Calu3 (cell line): ENCODE measurements at regions not wholly inside any gene's neighbourhood (a gene's known extent, or its start where the extent isn't known, plus 50 kb on each side); places are given as distances from the start of the nearest gene placed in this dataset.

Experiments used
- BruUV-seq: library from RNA; stranded (reverse); fragments of 400-500 nt; replicated peaks from 2 replicates; lab custom pipeline; 2021; lab: Mats Ljungman, UMichigan
- CTCF ChIA-PET: fragments of 300-600 bp; sonication (Branson Sonifier 250); formaldehyde crosslinking; loops from one replicate; lab custom pipeline; 2022; ENCODE audit warnings: antibody characterized with exemption; lab: Charles Lee
- DNase-seq: peaks from one replicate; pipeline ENCODE4 v3.0.0; 2022
- H3K27ac Mint-ChIP-seq: one replicate; pipeline ENCODE4 v1.8.0; 2022; ENCODE audit warnings: mixed read lengths; ENCODE audit not compliant: unreplicated experiment
- H3K27me3 Mint-ChIP-seq: one replicate; pipeline ENCODE4 v1.8.0; 2022; ENCODE audit warnings: mixed read lengths; ENCODE audit not compliant: unreplicated experiment
- H3K36me3 Mint-ChIP-seq: one replicate; pipeline ENCODE4 v1.8.0; 2022; ENCODE audit warnings: mild to moderate bottlenecking, moderate library complexity, mixed read lengths; ENCODE audit not compliant: insufficient read depth, unreplicated experiment
- H3K4me1 Mint-ChIP-seq: one replicate; pipeline ENCODE4 v1.8.0; 2022; ENCODE audit warnings: mild to moderate bottlenecking, low read depth, mixed read lengths; ENCODE audit not compliant: unreplicated experiment
- H3K4me3 Mint-ChIP-seq: one replicate; pipeline ENCODE4 v1.8.0; 2022; ENCODE audit warnings: mild to moderate bottlenecking, low read depth, moderate library complexity, mixed read lengths; ENCODE audit not compliant: unreplicated experiment
- H3K9me3 Mint-ChIP-seq: one replicate; pipeline ENCODE4 v1.8.0; 2022; ENCODE audit warnings: low read depth, mixed read lengths; ENCODE audit not compliant: unreplicated experiment
- CTCF ChIP-seq: fragments of 200-600 bp; IDR thresholded peaks from one replicate; pipeline ENCODE4 v1.8.0; 2022; ENCODE audit warnings: antibody characterized with exemption; ENCODE audit not compliant: unreplicated experiment
- intact Hi-C: fragments of 100-400 bp; cut with micrococcal nuclease; formaldehyde crosslinking; loops from one replicate; pipeline ENCODE4 v1.10.0; 2022; ENCODE audit not compliant: unreplicated experiment

- Mint-ChIP-seq H3K27ac (no peak overlapping the region), H3K9me3 (peaks cover 2% of the 10 kb centered on the region), H3K27me3 (peaks cover 11% of the 10 kb centered on the region), H3K4me1 (peaks cover 9% of the 10 kb centered on the region), H3K36me3 (peaks cover 5% of the 10 kb centered on the region), H3K4me3 (peak overlapping the region; percentile 37)
- CTCF ChIA-PET, result no interaction called here
- intact Hi-C loops, result no loop called here
- no peak for TF ChIP-seq CTCF
- BruUV-seq, result no TSS peak
- DNase-seq, result no peak
These were observed 144.2 kb upstream of the C14orf180 start for GRCh38 chr14:104435147-104436046.

DNA sequence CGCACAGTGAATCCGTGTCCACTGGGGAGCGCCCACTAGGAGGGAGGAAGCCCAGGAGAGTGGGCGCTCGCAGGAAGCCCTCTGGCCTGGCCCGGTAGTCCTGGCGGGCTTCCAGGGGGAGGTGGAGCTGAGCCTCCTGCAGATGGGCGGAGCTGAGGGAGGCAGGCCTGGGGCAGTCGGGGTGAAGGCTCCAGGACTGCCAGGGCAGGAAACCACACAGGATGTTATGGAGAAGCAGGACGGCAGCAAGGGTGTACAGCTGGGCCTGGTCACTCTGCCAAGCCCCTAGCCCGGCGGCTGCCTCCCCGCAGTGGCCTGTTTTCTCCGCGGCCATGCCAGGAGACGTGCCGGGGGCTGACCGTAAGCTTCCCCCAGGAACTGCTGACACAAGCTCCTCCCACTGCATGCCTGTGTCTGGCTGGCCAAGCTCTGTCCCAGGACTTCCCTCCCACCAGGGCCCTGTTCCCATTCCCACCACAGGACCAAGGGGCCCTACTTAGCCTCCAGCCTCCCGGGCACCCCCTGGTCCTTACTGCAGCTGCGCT is 143.4 kb upstream of the C14orf180 start:
- BruUV-seq, result no TSS peak
- Mint-ChIP-seq H3K27me3 (peaks cover 11% of the 10 kb centered on the region), H3K27ac (no peak overlapping the region), H3K4me1 (peaks cover 9% of the 10 kb centered on the region), H3K9me3 (peaks cover 2% of the 10 kb centered on the region), H3K4me3 (peak overlapping the region; percentile 37), H3K36me3 (peaks cover 5% of the 10 kb centered on the region)
- no peak for TF ChIP-seq CTCF
- peak; percentile 75 for DNase-seq
- CTCF ChIA-PET, result interaction anchor here (0.6 kb wide), 1 partner anchor 514 kb away, joined by 3 read pairs; no protein-coding TSS in a partner anchor
- intact Hi-C loops, result no loop called here

- H3K27me3 Mint-ChIP-seq, result peaks cover 14% of the 10 kb centered on the region
- no TSS peak for BruUV-seq
- no peak overlapping the region for H3K27ac Mint-ChIP-seq
- CTCF ChIA-PET, result interaction anchor here (0.6 to 0.8 kb wide), 2 partner anchors 127 to 515 kb away, joined by 3 to 6 read pairs; no protein-coding TSS in a partner anchor
- intact Hi-C loops, result no loop called here
- peaks cover 5% of the 10 kb centered on the region for H3K36me3 Mint-ChIP-seq
- peaks cover 2% of the 10 kb centered on the region for H3K9me3 Mint-ChIP-seq
- H3K4me3 Mint-ChIP-seq, result peak overlapping the region; percentile 37
- TF ChIP-seq CTCF, result no peak
- peaks cover 9% of the 10 kb centered on the region for H3K4me1 Mint-ChIP-seq
- peak; percentile 91 for DNase-seq
These were observed 142.5 kb upstream of the C14orf180 start for GRCh38 chr14:104436741-104437701.

GRCh38 chr14:104437703-104438102 is 141.9 kb upstream of the C14orf180 start:
- Mint-ChIP-seq H3K4me3 (peak overlapping the region; percentile 37), H3K4me1 (peaks cover 9% of the 10 kb centered on the region), H3K27ac (no peak overlapping the region), H3K9me3 (peaks cover 2% of the 10 kb centered on the region), H3K36me3 (peaks cover 5% of the 10 kb centered on the region), H3K27me3 (peaks cover 14% of the 10 kb centered on the region)
- CTCF ChIA-PET, result interaction anchor here (0.8 kb wide), 1 partner anchor 127 kb away, joined by 6 read pairs; no protein-coding TSS in a partner anchor
- BruUV-seq, result no TSS peak
- DNase-seq, result no peak
- no peak for TF ChIP-seq CTCF
- intact Hi-C loops, result no loop called here
